HEK293 (cell line): ENCODE measurements at regions not wholly inside any gene's neighbourhood (a gene's known extent, or its start where the extent isn't known, plus 50 kb on each side); places are given as distances from the start of the nearest gene placed in this dataset.

Experiments
- CTCF ChIA-PET: fragments of 350-600 bp; formaldehyde crosslinking; extraction: SDS; loops from one replicate; lab custom pipeline; 2021; ENCODE audit warnings: antibody characterized with exemption; lab: Yijun Ruan, JAX
- POLR2A ChIA-PET: fragments of 300-600 bp; formaldehyde crosslinking; extraction: SDS; loops from one replicate; lab custom pipeline; 2020; ENCODE audit warnings: antibody characterized with exemption, inconsistent platforms; lab: Yijun Ruan, JAX
- H3K27ac ChIP-seq: fragments of 200-500 bp; sonication (Bioruptor generic); 2 replicates; pipeline ENCODE4 v1.5.1; 2014; ENCODE audit warnings: low read depth, low read length, control low read depth, inconsistent platforms; ENCODE audit errors: extremely low read depth
- H3K36me3 ChIP-seq, 2 experiments: fragments of 200-500 bp in 1 of 2; sonication (Bioruptor generic) in 1 of 2; 1 replicate in 1 of 2; 2 replicates in 1 of 2; pipeline ENCODE4 v1.5.1; 2014 to 2017; ENCODE audit warnings: inconsistent platforms in 2 of 2, low read length in 2 of 2; ENCODE audit not compliant: control insufficient read depth in 2 of 2, insufficient read depth in 1 of 2
- H3K4me1 ChIP-seq: fragments of 200-500 bp; sonication (Bioruptor generic); 2 replicates; pipeline ENCODE4 v1.5.1; 2014; ENCODE audit warnings: mild to moderate bottlenecking, low read length, inconsistent platforms; ENCODE audit not compliant: control insufficient read depth, insufficient read depth
- H3K4me3 ChIP-seq: 2 replicates; pipeline ENCODE4 v1.5.1; 2011; ENCODE audit warnings: low read depth, mild to moderate bottlenecking, control low read depth, low read length, moderate library complexity
- H3K9me3 ChIP-seq: fragments of 200-500 bp; sonication (Bioruptor generic); 2 replicates; pipeline ENCODE4 v1.5.1; 2014; ENCODE audit warnings: low read depth, low read length, inconsistent platforms; ENCODE audit not compliant: control insufficient read depth, insufficient read depth
- EGR2 ChIP-seq: fragments of 450-650 bp; formaldehyde crosslinking; IDR thresholded peaks from 2 replicates; pipeline ENCODE4 v1.5.1; 2016; ENCODE audit warnings: low read depth, missing biosample characterization, missing genetic modification characterization
- ELK4 ChIP-seq: IDR thresholded peaks from 2 replicates; pipeline ENCODE4 v1.6.1; 2011; ENCODE audit warnings: mild to moderate bottlenecking, low read depth, low read length, borderline replicate concordance
- KLF7 ChIP-seq: fragments of 450-650 bp; formaldehyde crosslinking; IDR thresholded peaks from 2 replicates; pipeline ENCODE4 v1.5.1; 2016; ENCODE audit warnings: missing biosample characterization, missing genetic modification characterization, borderline replicate concordance
- OSR2 ChIP-seq: fragments of 450-650 bp; formaldehyde crosslinking; IDR thresholded peaks from 2 replicates; pipeline ENCODE4 v1.5.1; 2016; ENCODE audit warnings: missing biosample characterization, missing genetic modification characterization
- PRDM4 ChIP-seq: fragments of 450-650 bp; formaldehyde crosslinking; IDR thresholded peaks from 2 replicates; pipeline ENCODE4 v1.5.1; 2017; ENCODE audit warnings: missing biosample characterization, missing genetic modification characterization
- SP7 ChIP-seq: fragments of 450-650 bp; formaldehyde crosslinking; IDR thresholded peaks from 2 replicates; pipeline ENCODE4 v1.5.1; 2016; ENCODE audit warnings: missing biosample characterization, missing genetic modification characterization
- ZBTB17 ChIP-seq: fragments of 450-650 bp; formaldehyde crosslinking; IDR thresholded peaks from 2 replicates; pipeline ENCODE4 v1.5.1; 2016; ENCODE audit warnings: missing biosample characterization, missing genetic modification characterization
- ZBTB6 ChIP-seq: fragments of 450-650 bp; formaldehyde crosslinking; IDR thresholded peaks from 2 replicates; pipeline ENCODE4 v1.5.1; 2017; ENCODE audit warnings: missing biosample characterization, missing genetic modification characterization
- ZNF112 ChIP-seq: fragments of 450-650 bp; formaldehyde crosslinking; IDR thresholded peaks from 2 replicates; pipeline ENCODE4 v1.5.0; 2017; ENCODE audit warnings: missing biosample characterization, missing genetic modification characterization
- ZNF132 ChIP-seq: fragments of 450-650 bp; formaldehyde crosslinking; IDR thresholded peaks from 2 replicates; pipeline ENCODE4 v1.5.1; 2017; ENCODE audit warnings: missing biosample characterization, missing genetic modification characterization, borderline replicate concordance
- ZNF175 ChIP-seq: fragments of 450-650 bp; formaldehyde crosslinking; IDR thresholded peaks from 2 replicates; pipeline ENCODE4 v1.5.1; 2016; ENCODE audit warnings: missing biosample characterization, missing genetic modification characterization
- ZNF2 ChIP-seq: fragments of 450-650 bp; formaldehyde crosslinking; IDR thresholded peaks from 2 replicates; pipeline ENCODE4 v1.5.1; 2016; ENCODE audit warnings: missing biosample characterization, missing genetic modification characterization
- ZNF23 ChIP-seq: fragments of 450-650 bp; formaldehyde crosslinking; IDR thresholded peaks from 2 replicates; pipeline ENCODE4 v1.5.1; 2016; ENCODE audit warnings: missing biosample characterization, missing genetic modification characterization, borderline replicate concordance
- ZNF266 ChIP-seq: fragments of 450-650 bp; formaldehyde crosslinking; IDR thresholded peaks from 2 replicates; pipeline ENCODE4 v1.5.1; 2016; ENCODE audit warnings: missing biosample characterization, missing genetic modification characterization, low read depth
- ZNF302 ChIP-seq: fragments of 450-650 bp; formaldehyde crosslinking; IDR thresholded peaks from 2 replicates; pipeline ENCODE4 v1.5.1; 2016; ENCODE audit warnings: missing biosample characterization, missing genetic modification characterization, low read depth
- ZNF354C ChIP-seq: fragments of 450-650 bp; formaldehyde crosslinking; IDR thresholded peaks from 2 replicates; pipeline ENCODE4 v1.5.1; 2016; ENCODE audit warnings: missing biosample characterization, missing genetic modification characterization, low read depth, borderline replicate concordance
- ZNF362 ChIP-seq: fragments of 450-650 bp; formaldehyde crosslinking; IDR thresholded peaks from 2 replicates; pipeline ENCODE4 v1.5.1; 2016; ENCODE audit warnings: missing biosample characterization, missing genetic modification characterization
- ZNF416 ChIP-seq: fragments of 450-650 bp; formaldehyde crosslinking; IDR thresholded peaks from 2 replicates; pipeline ENCODE4 v1.5.1; 2016; ENCODE audit warnings: missing biosample characterization, missing genetic modification characterization
- ZNF433 ChIP-seq: fragments of 450-650 bp; formaldehyde crosslinking; IDR thresholded peaks from 2 replicates; pipeline ENCODE4 v1.5.1; 2016; ENCODE audit warnings: missing biosample characterization, missing genetic modification characterization, low read depth
- ZNF624 ChIP-seq: fragments of 450-650 bp; formaldehyde crosslinking; IDR thresholded peaks from 2 replicates; pipeline ENCODE4 v1.5.1; 2017; ENCODE audit warnings: missing biosample characterization, missing genetic modification characterization
- ZNF670 ChIP-seq: fragments of 450-650 bp; formaldehyde crosslinking; IDR thresholded peaks from 2 replicates; pipeline ENCODE4 v1.5.1; 2016; ENCODE audit warnings: missing biosample characterization, missing genetic modification characterization, low read depth
- ZNF677 ChIP-seq: fragments of 450-650 bp; IDR thresholded peaks from 2 replicates; pipeline ENCODE4 v1.5.0; 2018; ENCODE audit warnings: missing biosample characterization, mild to moderate bottlenecking, missing genetic modification characterization, moderate library complexity
- ZNF776 ChIP-seq: fragments of 450-650 bp; formaldehyde crosslinking; IDR thresholded peaks from 2 replicates; pipeline ENCODE4 v1.5.0; 2017; ENCODE audit warnings: missing biosample characterization, missing genetic modification characterization, borderline replicate concordance
- ZNF777 ChIP-seq: fragments of 450-650 bp; formaldehyde crosslinking; IDR thresholded peaks from 2 replicates; pipeline ENCODE4 v1.5.1; 2017; ENCODE audit warnings: missing biosample characterization, missing genetic modification characterization, borderline replicate concordance
- ZNF837 ChIP-seq: fragments of 450-650 bp; formaldehyde crosslinking; IDR thresholded peaks from 2 replicates; pipeline ENCODE4 v1.5.1; 2016; ENCODE audit warnings: missing biosample characterization, missing genetic modification characterization
- ZNF843 ChIP-seq: fragments of 450-650 bp; formaldehyde crosslinking; IDR thresholded peaks from 2 replicates; pipeline ENCODE4 v1.5.1; 2016; ENCODE audit warnings: missing biosample characterization, missing genetic modification characterization

- TF ChIP-seq ZNF23 (tag by site-specific recombination) = no peak
- no peak for TF ChIP-seq ZNF354C
- TF ChIP-seq ZNF843 (tag by site-specific recombination) = peak; percentile 99
- no peak for TF ChIP-seq ZNF677
- no peak for TF ChIP-seq ZNF624 (tag by site-specific recombination)
- TF ChIP-seq ZNF362 (tag by site-specific recombination) = 0 out of 2 replicates have a peak, but pooled peaks have one; percentile 35
- TF ChIP-seq ZNF416 = no peak
- TF ChIP-seq, all 188 proteins: peak for 73
These were observed 429.3 kb upstream of the SOX5 start (continued) for GRCh38 chr12:24378548-24379407.

GRCh38 chr12:24374452-24374851, 425.0 kb upstream of the SOX5 start:
- Histone ChIP-seq H3K9me3 (no peaks in the 10 kb centered on the region), H3K36me3 (no peaks in the 10 kb centered on the region; a peak in 1 of 3 replicates)
- CTCF ChIA-PET = no interaction called here
- TF ChIP-seq ZNF302 (tag by site-specific recombination) = no peak
- TF ChIP-seq SP7 (tag by site-specific recombination) = no peak
- no peak for TF ChIP-seq ZNF433 (tag by site-specific recombination)
- TF ChIP-seq ZNF837 (tag by site-specific recombination) = no peak
- no peak for TF ChIP-seq OSR2 (tag by site-specific recombination)
- no peak for TF ChIP-seq ZNF175 (tag by site-specific recombination)
- TF ChIP-seq ZBTB6 (tag by site-specific recombination) = no peak
- no peak for TF ChIP-seq ZBTB17 (tag by site-specific recombination)
- TF ChIP-seq ZNF112 (tag by site-specific recombination) = no peak
- TF ChIP-seq PRDM4 = no peak
- TF ChIP-seq ELK4 = no peak
- TF ChIP-seq ZNF670 = no peak
- no peak for TF ChIP-seq ZNF2 (tag by site-specific recombination)
- no peak for TF ChIP-seq ZNF776 (tag by site-specific recombination)
- TF ChIP-seq EGR2 (tag by site-specific recombination) = no peak
- no peak for TF ChIP-seq KLF7 (tag by site-specific recombination)
- no peak for TF ChIP-seq ZNF777 (tag by site-specific recombination)
- TF ChIP-seq ZNF266 (tag by site-specific recombination) = no peak
- TF ChIP-seq ZNF132 (tag by site-specific recombination) = no peak
- no peak for TF ChIP-seq ZNF843 (tag by site-specific recombination)
- TF ChIP-seq, all 188 proteins: peak for 0
- Histone ChIP-seq H3K4me1 (peaks cover 10% of the 10 kb centered on the region), H3K4me3 (no peak overlapping the region), H3K27ac (no peak overlapping the region)
- POLR2A ChIA-PET = no interaction called here
